H9 (cell line): ENCODE measurements at regions not wholly inside any gene's neighbourhood (a gene's known extent, or its start where the extent isn't known, plus 50 kb on each side); places are given as distances from the start of the nearest gene placed in this dataset.

Experiments used
- DNase-seq: peaks from one replicate; pipeline ENCODE4 v3.0.0-alpha.2; 2017
- H2AFZ ChIP-seq: one replicate; pipeline ENCODE4 v1.6.1; 2013; ENCODE audit warnings: mild to moderate bottlenecking, low read length, control low read depth, moderate library complexity
- H2AK5ac ChIP-seq: 2 replicates; pipeline ENCODE4 v1.6.1; 2013; ENCODE audit warnings: low read length, control low read depth, mixed read lengths; ENCODE audit not compliant: insufficient read length
- H2BK120ac ChIP-seq: one replicate; pipeline ENCODE4 v1.6.1; 2013; ENCODE audit warnings: low read depth, mild to moderate bottlenecking, low read length, control low read depth, inconsistent platforms; ENCODE audit not compliant: poor library complexity, severe bottlenecking
- H2BK12ac ChIP-seq: 2 replicates; pipeline ENCODE4 v1.6.1; 2013; ENCODE audit warnings: low read length, control low read depth, mixed read lengths, low read depth; ENCODE audit not compliant: insufficient read length
- H2BK15ac ChIP-seq: 2 replicates; pipeline ENCODE4 v1.6.1; 2013; ENCODE audit warnings: low read depth, low read length, control low read depth
- H2BK20ac ChIP-seq: one replicate; pipeline ENCODE4 v1.6.1; 2013; ENCODE audit warnings: low read depth, mild to moderate bottlenecking, low read length, control low read depth, inconsistent platforms; ENCODE audit not compliant: poor library complexity, severe bottlenecking
- H2BK5ac ChIP-seq: 2 replicates; pipeline ENCODE4 v1.6.1; 2013; ENCODE audit warnings: low read length, control low read depth, mixed read lengths; ENCODE audit not compliant: insufficient read length
- H3K14ac ChIP-seq: 2 replicates; pipeline ENCODE4 v1.6.1; 2013; ENCODE audit warnings: low read length, control low read depth; ENCODE audit not compliant: insufficient read depth
- H3K18ac ChIP-seq: 2 replicates; pipeline ENCODE4 v1.6.1; 2013; ENCODE audit warnings: low read depth, mild to moderate bottlenecking, mixed read lengths, low read length, control low read depth; ENCODE audit not compliant: insufficient read length
- H3K23ac ChIP-seq: 2 replicates; pipeline ENCODE4 v1.6.1; 2013; ENCODE audit warnings: low read length, control low read depth, mixed read lengths, low read depth; ENCODE audit not compliant: insufficient read length
- H3K23me2 ChIP-seq: 2 replicates; pipeline ENCODE4 v1.6.1; 2013; ENCODE audit warnings: low read depth, mild to moderate bottlenecking, mixed read lengths, low read length, control low read depth; ENCODE audit not compliant: insufficient read length, poor library complexity, severe bottlenecking
- H3K27ac ChIP-seq: 2 replicates; pipeline ENCODE4 v1.5.1; 2013; ENCODE audit warnings: low read length, control low read depth, mixed read lengths, low read depth; ENCODE audit not compliant: insufficient read length
- H3K27me3 ChIP-seq: 2 replicates; pipeline ENCODE4 v1.6.1; 2013; ENCODE audit warnings: low read length, control low read depth, inconsistent platforms; ENCODE audit not compliant: insufficient read depth
- H3K4ac ChIP-seq: 2 replicates; pipeline ENCODE4 v1.6.1; 2013; ENCODE audit warnings: low read depth, mild to moderate bottlenecking, control low read depth, inconsistent platforms, low read length, moderate library complexity
- H3K4me1 ChIP-seq: 2 replicates; pipeline ENCODE4 v1.6.1; 2013; ENCODE audit warnings: low read length, control low read depth, inconsistent platforms; ENCODE audit not compliant: insufficient read depth
- H3K4me2 ChIP-seq: 2 replicates; pipeline ENCODE4 v1.6.1; 2013; ENCODE audit warnings: low read length, control low read depth, mixed read lengths; ENCODE audit not compliant: insufficient read length, insufficient read depth
- H3K56ac ChIP-seq: 2 replicates; pipeline ENCODE4 v1.6.1; 2013; ENCODE audit warnings: low read depth, mild to moderate bottlenecking, mixed read lengths, low read length, control low read depth; ENCODE audit not compliant: insufficient read length
- H3K79me1 ChIP-seq: 2 replicates; pipeline ENCODE4 v1.6.1; 2013; ENCODE audit warnings: low read depth, mild to moderate bottlenecking, moderate library complexity, low read length, control low read depth, inconsistent platforms; ENCODE audit not compliant: insufficient read depth, poor library complexity, severe bottlenecking
- H3K79me2 ChIP-seq: 2 replicates; pipeline ENCODE4 v1.6.1; 2013; ENCODE audit warnings: low read length, control low read depth, inconsistent platforms; ENCODE audit not compliant: insufficient read depth
- H3K9ac ChIP-seq: 2 replicates; pipeline ENCODE4 v1.6.1; 2013; ENCODE audit warnings: low read length, control low read depth, mixed read lengths; ENCODE audit not compliant: insufficient read length; ENCODE audit errors: extremely low read depth
- H3K9me3 ChIP-seq: one replicate; pipeline ENCODE4 v1.6.1; 2013; ENCODE audit warnings: low read depth, low read length, inconsistent platforms; ENCODE audit not compliant: control insufficient read depth
- H3T11ph ChIP-seq: one replicate; pipeline ENCODE4 v1.6.1; 2013; ENCODE audit warnings: mild to moderate bottlenecking, low read length, control low read depth, inconsistent platforms
- H4K20me1 ChIP-seq: one replicate; pipeline ENCODE4 v1.6.1; 2013; ENCODE audit not compliant: control insufficient read depth, insufficient read length, insufficient read depth
- H4K5ac ChIP-seq: 2 replicates; pipeline ENCODE4 v1.6.1; 2013; ENCODE audit warnings: low read depth, mild to moderate bottlenecking, mixed read lengths, low read length, control low read depth; ENCODE audit not compliant: insufficient read length
- H4K8ac ChIP-seq: replicated peaks from 2 replicates; pipeline ENCODE4 v1.6.1; 2013; ENCODE audit warnings: low read length, control low read depth, mixed read lengths, low read depth; ENCODE audit not compliant: insufficient read length
- H4K91ac ChIP-seq: 2 replicates; pipeline ENCODE4 v1.6.1; 2013; ENCODE audit warnings: low read depth, mild to moderate bottlenecking, moderate library complexity, mixed read lengths, low read length, control low read depth; ENCODE audit not compliant: insufficient read length
- H3K27ac Mint-ChIP-seq, 3 experiments: 2 replicates in 2 of 3; 3 replicates in 1 of 3; pipeline ENCODE4 v1.8.0; 2020 to 2021; ENCODE audit warnings: mixed read lengths in 3 of 3, mild to moderate bottlenecking in 1 of 3, moderate library complexity in 1 of 3
- H3K27me3 Mint-ChIP-seq: 2 replicates; pipeline ENCODE4 v1.8.0; 2021; ENCODE audit warnings: low read depth, mild to moderate bottlenecking, moderate library complexity, mixed read lengths
- H3K36me3 Mint-ChIP-seq, 3 experiments: 2 replicates in 2 of 3; 3 replicates in 1 of 3; pipeline ENCODE4 v1.8.0; 2020 to 2021; ENCODE audit warnings: low read depth in 3 of 3, mixed read lengths in 3 of 3; ENCODE audit not compliant: insufficient read depth in 1 of 3
- H3K4me1 Mint-ChIP-seq, 2 experiments: 2 replicates each; pipeline ENCODE4 v1.8.0; 2020; ENCODE audit warnings: mixed read lengths in 2 of 2
- H3K4me3 Mint-ChIP-seq, 2 experiments: 2 replicates in 1 of 2; 3 replicates in 1 of 2; pipeline ENCODE4 v1.8.0; 2020 to 2021; ENCODE audit warnings: mild to moderate bottlenecking in 2 of 2, mixed read lengths in 2 of 2, moderate library complexity in 1 of 2
- H3K9me3 Mint-ChIP-seq, 2 experiments: 2 replicates in 1 of 2; 3 replicates in 1 of 2; pipeline ENCODE4 v1.8.0; 2020; ENCODE audit warnings: mild to moderate bottlenecking in 2 of 2, mixed read lengths in 2 of 2, moderate library complexity in 1 of 2
- CTCF ChIP-seq: fragments of 200-600 bp; sonication (generic); conservative IDR thresholded peaks from 3 replicates; pipeline ENCODE4 v1.8.0; 2021; ENCODE audit warnings: antibody characterized with exemption, mild to moderate bottlenecking
- WGBS: extraction: QIAGEN DNeasy Blood & Tissue Kit; methylation state at CpG from one replicate; pipeline ENCODE4 v1.1.7; 2013; ENCODE audit warnings: missing lambda C conversion rate, low lambda C conversion rate, mixed read lengths; ENCODE audit not compliant: insufficient read length; ENCODE audit errors: extremely low coverage; 5-methylcytosine and 5-hydroxymethylcytosine counted together

GRCh38 chr5:1731091-1731639, 68.5 kb downstream of the MRPL36 start:
- H4K5ac ChIP-seq = no peak overlapping the region

More at GRCh38 chr5:1731091-1731639, 68.5 kb downstream of the MRPL36 start:
- H3K27ac Mint-ChIP-seq = peak overlapping the region in 1 of 3 experiments; percentile 27; a peak in 1 of 7 replicates
- Histone ChIP-seq H3K4me2 (no peak overlapping the region), H2BK120ac (no peak overlapping the region), H2BK20ac (no peak overlapping the region), H2BK15ac (no peak overlapping the region), H3K9ac (no peak overlapping the region), H3K14ac (no peak overlapping the region), H2BK5ac (no peak overlapping the region), H3T11ph (no peak overlapping the region), H4K91ac (no peak overlapping the region), H3K23ac (no peak overlapping the region), H4K8ac (no peak overlapping the region), H3K79me1 (no peaks in the 10 kb centered on the region), H3K18ac (no peak overlapping the region), H3K9me3 (no peaks in the 10 kb centered on the region), H2BK12ac (no peak overlapping the region), H2AK5ac (no peak overlapping the region), H3K27ac (no peak overlapping the region), H3K27me3 (no peaks in the 10 kb centered on the region), H3K4ac (no peak overlapping the region), H3K56ac (no peak overlapping the region), H3K4me1 (no peaks in the 10 kb centered on the region), H4K20me1 (no peaks in the 10 kb centered on the region), H3K79me2 (no peaks in the 10 kb centered on the region), H3K23me2 (no peaks in the 10 kb centered on the region), H2AFZ (no peak overlapping the region)
- H3K9me3 Mint-ChIP-seq = no peaks in the 10 kb centered on the region
- H3K36me3 Mint-ChIP-seq = no peaks in the 10 kb centered on the region; a peak in 1 of 7 replicates
- no peak for TF ChIP-seq CTCF
- WGBS = no CpG with 5 or more reads among the region's 11 CpGs
- peak; percentile 12 for DNase-seq
- H3K4me3 Mint-ChIP-seq = no peak overlapping the region
- peaks cover 9 to 17% of the 10 kb centered on the region in 2 experiments for H3K4me1 Mint-ChIP-seq
- H3K27me3 Mint-ChIP-seq = peaks cover 10% of the 10 kb centered on the region
